GM12878 (cell line): ENCODE measurements at regions not wholly inside any gene's neighbourhood (a gene's known extent, or its start where the extent isn't known, plus 50 kb on each side); places are given as distances from the start of the nearest gene placed in this dataset.

Experiments used
- ATAC-seq: fragments of 200-7000 bp; cut with Tn5 transposase; 3 replicates; pipeline ENCODE4 v1.9.1; 2020; ENCODE audit warnings: mild to moderate bottlenecking, moderate library complexity
- BruUV-seq: library from RNA; stranded (reverse); fragments of 400-500 nt; replicated peaks from 2 replicates; lab custom pipeline; 2021; lab: Mats Ljungman, UMichigan
- CTCF ChIA-PET: fragments of 300-600 bp; sonication (Branson Sonifier 250); formaldehyde crosslinking; extraction: SDS; loops from one replicate; lab custom pipeline; 2021; ENCODE audit warnings: inconsistent platforms; lab: Yijun Ruan, JAX
- POLR2A ChIA-PET: fragments of 350-600 bp; formaldehyde crosslinking; extraction: SDS; loops from one replicate; lab custom pipeline; 2021; ENCODE audit warnings: inconsistent platforms; lab: Charles Lee
- RAD21 ChIA-PET: fragments of 300-600 bp; sonication (Branson Sonifier 250); formaldehyde crosslinking; loops from one replicate; lab custom pipeline; 2023; ENCODE audit warnings: antibody characterized with exemption; ENCODE audit not compliant: unreplicated experiment; lab: Charles Lee
- SMC1A ChIA-PET: fragments of 300-600 bp; sonication (Branson Sonifier 250); formaldehyde crosslinking; loops from one replicate; lab custom pipeline; 2023; ENCODE audit not compliant: unreplicated experiment, uncharacterized antibody; lab: Charles Lee
- DNase-seq: peaks from one replicate; pipeline ENCODE4 v3.0.0-alpha.2; 2011; ENCODE audit warnings: low read depth, low spot score
- FAIRE-seq: peaks from 3 replicates; lab custom pipeline; 2011; peaks lifted over from hg19 to GRCh38; lab: Jason Lieb, UNC
- H2AFZ ChIP-seq: 2 replicates; pipeline ENCODE4 v1.6.0; 2011; ENCODE audit warnings: low read depth, low read length, control low read depth; ENCODE audit not compliant: control insufficient read depth
- H3K27ac ChIP-seq: 2 replicates; pipeline ENCODE4 v1.5.1; 2011; ENCODE audit warnings: control low read depth; ENCODE audit not compliant: control insufficient read depth, insufficient read depth
- H3K27me3 ChIP-seq, 2 experiments: replicated peaks in 1 of 2; 2 replicates each; pipeline versions ENCODE4 v1.6.0 to v1.6.1; 2011; ENCODE audit warnings: low read length in 1 of 2; ENCODE audit not compliant: control insufficient read depth in 2 of 2, insufficient read depth in 2 of 2
- H3K36me3 ChIP-seq, 2 experiments: 2 replicates each; pipeline ENCODE4 v1.5.1; 2011; ENCODE audit warnings: low read length in 1 of 2; ENCODE audit not compliant: control insufficient read depth in 2 of 2, insufficient read depth in 2 of 2
- H3K4me1 ChIP-seq: 2 replicates; pipeline ENCODE4 v1.6.1; 2011; ENCODE audit warnings: mild to moderate bottlenecking, low read length, moderate library complexity, mixed read lengths; ENCODE audit not compliant: control insufficient read depth, insufficient read depth
- H3K4me2 ChIP-seq: 2 replicates; pipeline ENCODE4 v1.6.0; 2011; ENCODE audit warnings: control low read depth; ENCODE audit not compliant: control insufficient read depth, insufficient read depth
- H3K4me3 ChIP-seq: fragments of 200-600 bp; sonication (generic); 2 replicates; pipeline ENCODE4 v1.5.1; 2016
- H3K79me2 ChIP-seq: 2 replicates; pipeline ENCODE4 v1.6.0; 2011; ENCODE audit warnings: low read length; ENCODE audit not compliant: control insufficient read depth, insufficient read depth
- H3K9ac ChIP-seq: 2 replicates; pipeline ENCODE4 v1.8.0; 2011; ENCODE audit warnings: low read length, control low read depth, mixed read lengths; ENCODE audit not compliant: control insufficient read depth, insufficient read depth
- H3K9me3 ChIP-seq: replicated peaks from 3 replicates; pipeline ENCODE4 v1.5.1; 2011; ENCODE audit warnings: mild to moderate bottlenecking, low read length; ENCODE audit not compliant: control insufficient read depth, insufficient read depth
- H4K20me1 ChIP-seq: 2 replicates; pipeline ENCODE4 v1.6.0; 2011; ENCODE audit not compliant: control insufficient read depth, insufficient read depth
- CHD2 ChIP-seq: IDR thresholded peaks from 2 replicates; pipeline ENCODE4 v1.6.1; 2011; ENCODE audit warnings: low read depth, low read length, improper control_type of control experiment, borderline replicate concordance
- CREB1 ChIP-seq: IDR thresholded peaks from 2 replicates; pipeline ENCODE4 v1.6.1; 2012; ENCODE audit warnings: low read depth, mild to moderate bottlenecking, inconsistent platforms
- KDM1A ChIP-seq: fragments of 200-600 bp; sonication (generic); IDR thresholded peaks from 2 replicates; pipeline ENCODE4 v1.6.1; 2016; ENCODE audit warnings: borderline replicate concordance
- MEF2B ChIP-seq: fragments of 450-650 bp; IDR thresholded peaks from 2 replicates; pipeline ENCODE4 v1.6.1; 2018; ENCODE audit warnings: mild to moderate bottlenecking, moderate library complexity; ENCODE audit not compliant: partially characterized antibody, poor library complexity, severe bottlenecking
- PAX8 ChIP-seq: fragments of 450-650 bp; IDR thresholded peaks from 2 replicates; pipeline ENCODE4 v1.6.1; 2017; ENCODE audit warnings: mild to moderate bottlenecking, moderate library complexity
- POU2F2 ChIP-seq: IDR thresholded peaks from 3 replicates; pipeline ENCODE4 v1.6.1; 2011; ENCODE audit warnings: low read depth, mild to moderate bottlenecking, low read length, borderline replicate concordance
- RAD51 ChIP-seq: fragments of 450-650 bp; IDR thresholded peaks from 2 replicates; pipeline ENCODE4 v1.6.1; 2016; ENCODE audit warnings: moderate library complexity, mild to moderate bottlenecking, inconsistent platforms
- RUNX3 ChIP-seq: IDR thresholded peaks from 2 replicates; pipeline ENCODE4 v1.6.1; 2012; ENCODE audit warnings: low read length, inconsistent platforms
- SMC3 ChIP-seq: IDR thresholded peaks from 2 replicates; pipeline ENCODE4 v1.6.1; 2011; ENCODE audit warnings: low read length, improper control_type of control experiment, borderline replicate concordance
- STAT3 ChIP-seq: IDR thresholded peaks from 2 replicates; pipeline ENCODE4 v1.6.1; 2011; ENCODE audit warnings: low read depth, low read length, improper control_type of control experiment
- SUZ12 ChIP-seq: fragments of 200-600 bp; sonication (generic); IDR thresholded peaks from one replicate; pipeline ENCODE4 v1.6.1; 2018; ENCODE audit warnings: antibody characterized with exemption, mild to moderate bottlenecking; ENCODE audit not compliant: unreplicated experiment
- TARDBP ChIP-seq: IDR thresholded peaks from 2 replicates; pipeline ENCODE4 v1.6.1; 2016; ENCODE audit warnings: borderline replicate concordance
- ZNF622 ChIP-seq: fragments of 450-650 bp; IDR thresholded peaks from 2 replicates; pipeline ENCODE4 v1.6.1; 2017; ENCODE audit warnings: mild to moderate bottlenecking, inconsistent platforms
- WGBS: methylation state at CpG from one replicate; pipeline ENCODE4 v1.1.6; 2016; ENCODE audit warnings: low lambda C conversion rate; ENCODE audit not compliant: insufficient replicate concordance, insufficient coverage; ENCODE audit errors: missing lambda C conversion rate; 5-methylcytosine and 5-hydroxymethylcytosine counted together
- in situ Hi-C: fragments of 300-500 bp; cut with MboI; formaldehyde crosslinking; loops from 9 replicates; pipeline ENCODE4 v1.14.3; 2018; ENCODE audit warnings: mixed read lengths
- intact Hi-C: fragments of 100-400 bp; cut with micrococcal nuclease; formaldehyde crosslinking; loops from one replicate; pipeline ENCODE4 v1.14.2; 2022; ENCODE audit not compliant: unreplicated experiment
- TF ChIP-seq, protein P1 (sequence below): fragments of 450-650 bp; conservative IDR thresholded peaks from 2 replicates; pipeline ENCODE4 v1.6.1; 2017; ENCODE audit warnings: mild to moderate bottlenecking, moderate library complexity
- TF ChIP-seq, protein P2 (sequence below): fragments of 450-650 bp; IDR thresholded peaks from 2 replicates; pipeline ENCODE4 v1.6.1; 2017; ENCODE audit warnings: borderline replicate concordance
- TF ChIP-seq, protein P3 (sequence below): IDR thresholded peaks from 2 replicates; pipeline ENCODE4 v1.6.1; 2011; ENCODE audit warnings: low read depth, low read length, improper control_type of control experiment, borderline replicate concordance

GRCh38 chr3:145370870-145371269 lies 790.1 kb downstream of the PLOD2 start:
- Histone ChIP-seq H3K4me3 (no peak overlapping the region), H3K9me3 (no peaks in the 10 kb centered on the region), H3K4me1 (no peaks in the 10 kb centered on the region), H3K27ac (no peak overlapping the region), H3K4me2 (no peak overlapping the region), H2AFZ (no peak overlapping the region), H3K9ac (no peak overlapping the region), H3K36me3 (no peaks in the 10 kb centered on the region), H4K20me1 (no peaks in the 10 kb centered on the region), H3K79me2 (no peaks in the 10 kb centered on the region), H3K27me3 (no peaks in the 10 kb centered on the region)
- ChIA-PET RAD21 (no interaction called here), SMC1A (interaction anchor here (0.8 kb wide), 1 partner anchor 241 kb away, joined by 3 read pairs; no protein-coding TSS in a partner anchor), POLR2A (no interaction called here), CTCF (no interaction called here)
- intact Hi-C loops, result no loop called here
- ATAC-seq (no peak), DNase-seq (no peak), FAIRE-seq (no peak)
- in situ Hi-C loops, result no loop called here
- BruUV-seq, result no TSS peak
- WGBS, result 22% methylated on average over 5 of the region's 5 CpGs
- TF ChIP-seq SMC3 (no peak), RUNX3 (no peak), CHD2 (no peak), MEF2B (no peak), RAD51 (no peak), ZNF622 (no peak), PAX8 (no peak), CREB1 (no peak), TARDBP (no peak), KDM1A (no peak), SUZ12 (no peak), STAT3 (no peak), POU2F2 (no peak)
- TF ChIP-seq, protein P1, sequence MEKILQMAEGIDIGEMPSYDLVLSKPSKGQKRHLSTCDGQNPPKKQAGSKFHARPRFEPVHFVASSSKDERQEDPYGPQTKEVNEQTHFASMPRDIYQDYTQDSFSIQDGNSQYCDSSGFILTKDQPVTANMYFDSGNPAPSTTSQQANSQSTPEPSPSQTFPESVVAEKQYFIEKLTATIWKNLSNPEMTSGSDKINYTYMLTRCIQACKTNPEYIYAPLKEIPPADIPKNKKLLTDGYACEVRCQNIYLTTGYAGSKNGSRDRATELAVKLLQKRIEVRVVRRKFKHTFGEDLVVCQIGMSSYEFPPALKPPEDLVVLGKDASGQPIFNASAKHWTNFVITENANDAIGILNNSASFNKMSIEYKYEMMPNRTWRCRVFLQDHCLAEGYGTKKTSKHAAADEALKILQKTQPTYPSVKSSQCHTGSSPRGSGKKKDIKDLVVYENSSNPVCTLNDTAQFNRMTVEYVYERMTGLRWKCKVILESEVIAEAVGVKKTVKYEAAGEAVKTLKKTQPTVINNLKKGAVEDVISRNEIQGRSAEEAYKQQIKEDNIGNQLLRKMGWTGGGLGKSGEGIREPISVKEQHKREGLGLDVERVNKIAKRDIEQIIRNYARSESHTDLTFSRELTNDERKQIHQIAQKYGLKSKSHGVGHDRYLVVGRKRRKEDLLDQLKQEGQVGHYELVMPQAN, result no peak
- TF ChIP-seq, protein P2, sequence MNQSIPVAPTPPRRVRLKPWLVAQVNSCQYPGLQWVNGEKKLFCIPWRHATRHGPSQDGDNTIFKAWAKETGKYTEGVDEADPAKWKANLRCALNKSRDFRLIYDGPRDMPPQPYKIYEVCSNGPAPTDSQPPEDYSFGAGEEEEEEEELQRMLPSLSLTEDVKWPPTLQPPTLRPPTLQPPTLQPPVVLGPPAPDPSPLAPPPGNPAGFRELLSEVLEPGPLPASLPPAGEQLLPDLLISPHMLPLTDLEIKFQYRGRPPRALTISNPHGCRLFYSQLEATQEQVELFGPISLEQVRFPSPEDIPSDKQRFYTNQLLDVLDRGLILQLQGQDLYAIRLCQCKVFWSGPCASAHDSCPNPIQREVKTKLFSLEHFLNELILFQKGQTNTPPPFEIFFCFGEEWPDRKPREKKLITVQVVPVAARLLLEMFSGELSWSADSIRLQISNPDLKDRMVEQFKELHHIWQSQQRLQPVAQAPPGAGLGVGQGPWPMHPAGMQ, result no peak
- TF ChIP-seq, protein P3, sequence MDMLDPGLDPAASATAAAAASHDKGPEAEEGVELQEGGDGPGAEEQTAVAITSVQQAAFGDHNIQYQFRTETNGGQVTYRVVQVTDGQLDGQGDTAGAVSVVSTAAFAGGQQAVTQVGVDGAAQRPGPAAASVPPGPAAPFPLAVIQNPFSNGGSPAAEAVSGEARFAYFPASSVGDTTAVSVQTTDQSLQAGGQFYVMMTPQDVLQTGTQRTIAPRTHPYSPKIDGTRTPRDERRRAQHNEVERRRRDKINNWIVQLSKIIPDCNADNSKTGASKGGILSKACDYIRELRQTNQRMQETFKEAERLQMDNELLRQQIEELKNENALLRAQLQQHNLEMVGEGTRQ, result no peak
